Endothelial cell (in vitro differentiated cells): ENCODE measurements at regions not wholly inside any gene's neighbourhood (a gene's known extent, or its start where the extent isn't known, plus 50 kb on each side); places are given as distances from the start of the nearest gene placed in this dataset.

ENCODE experiments used
- DNase-seq: peaks from one replicate; pipeline ENCODE4 v3.0.0; 2021; ENCODE audit warnings: low spot score
- H3K27ac Mint-ChIP-seq: one replicate; pipeline ENCODE4 v1.8.0; 2021; ENCODE audit warnings: mixed read lengths, inconsistent platforms; ENCODE audit not compliant: unreplicated experiment
- H3K27me3 Mint-ChIP-seq: one replicate; pipeline ENCODE4 v1.8.0; 2021; ENCODE audit warnings: mild to moderate bottlenecking, moderate library complexity, mixed read lengths, inconsistent platforms; ENCODE audit not compliant: unreplicated experiment
- H3K36me3 Mint-ChIP-seq: one replicate; pipeline ENCODE4 v1.8.0; 2021; ENCODE audit warnings: mild to moderate bottlenecking, low read depth, mixed read lengths, inconsistent platforms; ENCODE audit not compliant: unreplicated experiment
- H3K4me1 Mint-ChIP-seq: one replicate; pipeline ENCODE4 v1.8.0; 2021; ENCODE audit warnings: mild to moderate bottlenecking, mixed read lengths, inconsistent platforms; ENCODE audit not compliant: unreplicated experiment
- H3K4me3 Mint-ChIP-seq: one replicate; pipeline ENCODE4 v1.8.0; 2021; ENCODE audit warnings: mild to moderate bottlenecking, mixed read lengths, inconsistent platforms; ENCODE audit not compliant: unreplicated experiment
- H3K9me3 Mint-ChIP-seq: one replicate; pipeline ENCODE4 v1.8.0; 2021; ENCODE audit warnings: mixed read lengths, inconsistent platforms; ENCODE audit not compliant: unreplicated experiment
- CTCF ChIP-seq: fragments of 200-600 bp; sonication (generic); IDR thresholded peaks from one replicate; pipeline ENCODE4 v1.5.0; 2021; ENCODE audit warnings: antibody characterized with exemption; ENCODE audit not compliant: unreplicated experiment

DNA sequence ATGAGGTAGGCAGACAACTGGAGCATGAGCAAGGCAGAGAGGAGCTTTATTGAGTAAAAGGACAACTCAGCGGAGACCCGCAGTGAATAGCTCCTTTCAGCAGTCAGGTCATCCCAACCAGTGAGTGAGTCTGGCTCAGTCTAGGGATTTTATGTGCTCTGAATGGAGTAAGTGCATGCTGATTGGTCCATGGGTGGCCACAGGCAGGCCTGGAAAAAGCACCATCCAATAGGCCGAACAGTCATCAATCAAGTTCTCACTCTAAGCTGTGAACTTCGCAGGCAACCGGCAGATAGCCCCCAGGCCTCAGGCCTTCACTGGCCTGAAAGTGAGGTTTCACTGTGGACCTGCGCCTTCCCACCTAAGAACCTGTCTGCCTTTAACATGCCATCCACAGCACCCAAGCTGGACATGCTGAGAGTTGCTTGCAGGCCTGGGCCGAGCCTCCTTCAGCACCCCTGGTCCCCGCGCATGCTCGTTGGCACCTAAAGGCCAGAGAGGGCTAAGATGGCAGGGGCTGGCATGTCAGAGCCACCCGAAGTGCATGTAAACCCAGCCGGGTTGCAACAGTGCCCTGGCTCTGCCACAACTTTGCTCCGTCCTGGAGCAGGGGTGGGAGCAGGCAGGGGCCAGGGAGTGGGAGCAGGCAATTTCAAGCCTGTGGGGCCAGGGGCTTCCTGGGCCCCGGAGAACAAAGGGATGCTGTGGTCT lies 698.7 kb downstream of the SLITRK1 start:
- no peak for TF ChIP-seq CTCF
- Mint-ChIP-seq H3K4me3 (no peak overlapping the region), H3K27ac (no peak overlapping the region), H3K36me3 (no peaks in the 10 kb centered on the region), H3K9me3 (no peaks in the 10 kb centered on the region), H3K27me3 (no peaks in the 10 kb centered on the region), H3K4me1 (no peaks in the 10 kb centered on the region)
- no peak for DNase-seq

DNA sequence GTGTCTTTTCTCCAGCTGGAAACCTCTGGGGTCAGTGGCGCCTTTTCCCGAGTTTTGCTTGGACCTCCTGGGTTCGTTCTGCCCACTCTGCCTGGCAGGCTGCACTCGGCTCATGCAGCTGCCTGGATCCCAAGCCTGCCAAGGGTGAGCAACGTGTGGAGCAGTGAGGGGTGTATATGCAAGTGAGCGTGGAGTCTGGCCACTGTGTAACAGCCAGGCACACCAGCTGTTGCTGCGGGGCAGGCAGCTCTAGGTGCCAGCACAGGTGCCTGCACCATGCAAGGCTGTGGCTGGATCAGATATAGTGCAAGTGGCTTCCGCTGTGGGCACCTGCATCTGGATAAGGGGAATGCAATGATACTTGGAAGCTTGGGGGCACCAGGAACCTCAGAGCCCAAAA lies 699.4 kb downstream of the SLITRK1 start:
- Mint-ChIP-seq H3K27ac (no peak overlapping the region), H3K9me3 (no peaks in the 10 kb centered on the region), H3K4me3 (no peak overlapping the region), H3K4me1 (no peaks in the 10 kb centered on the region), H3K27me3 (no peaks in the 10 kb centered on the region), H3K36me3 (no peaks in the 10 kb centered on the region)
- DNase-seq = no peak
- no peak for TF ChIP-seq CTCF

DNA sequence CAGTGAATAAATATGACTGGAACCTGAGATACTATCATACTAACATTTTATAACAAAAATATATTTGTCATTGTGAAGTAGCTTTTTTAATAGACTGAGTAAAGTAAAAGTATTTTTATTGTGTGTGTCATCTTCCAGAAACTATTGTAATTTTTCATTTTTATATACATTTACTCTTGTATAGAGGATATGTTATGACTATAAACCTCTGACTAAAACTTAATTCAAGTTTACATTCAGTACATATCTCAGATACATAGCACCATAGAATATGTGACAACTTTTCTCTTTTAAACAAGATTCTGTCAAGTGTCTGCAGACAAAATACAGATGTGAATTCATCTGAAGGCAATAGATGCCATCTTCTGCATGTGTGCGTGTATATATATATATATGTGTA lies 704.3 kb downstream of the SLITRK1 start:
- Mint-ChIP-seq H3K27ac (no peak overlapping the region), H3K36me3 (no peaks in the 10 kb centered on the region), H3K4me1 (no peaks in the 10 kb centered on the region), H3K4me3 (no peak overlapping the region), H3K27me3 (no peaks in the 10 kb centered on the region), H3K9me3 (no peaks in the 10 kb centered on the region)
- DNase-seq = no peak
- no peak for TF ChIP-seq CTCF

GRCh38 chr13:83168590-83168989 lies 713.7 kb downstream of the SLITRK1 start:
- Mint-ChIP-seq H3K4me1 (no peaks in the 10 kb centered on the region), H3K27ac (no peak overlapping the region), H3K27me3 (no peaks in the 10 kb centered on the region), H3K36me3 (no peaks in the 10 kb centered on the region), H3K9me3 (no peaks in the 10 kb centered on the region), H3K4me3 (no peak overlapping the region)
- TF ChIP-seq CTCF = no peak
- no peak for DNase-seq

DNA sequence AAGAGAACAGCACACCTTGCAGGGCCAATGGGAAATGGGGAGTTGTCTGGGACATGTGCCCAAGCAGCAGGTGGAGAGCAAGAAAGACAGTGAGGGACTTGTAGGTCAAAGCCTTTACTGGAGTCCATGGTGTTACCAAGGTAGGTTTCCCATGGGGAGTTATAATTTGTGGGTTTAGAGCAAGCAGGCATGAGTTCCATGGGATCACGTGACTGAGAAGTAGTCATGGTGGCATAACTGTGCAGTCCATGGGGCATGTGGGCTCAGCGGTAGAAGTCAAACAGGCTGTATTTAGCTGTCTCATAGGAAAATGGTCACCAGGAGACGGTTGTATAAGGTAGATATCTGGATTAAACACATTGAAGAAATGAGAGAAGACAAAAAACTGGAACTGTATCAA lies 715.1 kb downstream of the SLITRK1 start:
- no peaks in the 10 kb centered on the region for H3K4me1 Mint-ChIP-seq
- no peak for DNase-seq
- no peak overlapping the region for H3K27ac Mint-ChIP-seq
- no peaks in the 10 kb centered on the region for H3K9me3 Mint-ChIP-seq
- no peaks in the 10 kb centered on the region for H3K27me3 Mint-ChIP-seq
- H3K36me3 Mint-ChIP-seq = no peaks in the 10 kb centered on the region
- no peak for TF ChIP-seq CTCF
- H3K4me3 Mint-ChIP-seq = no peak overlapping the region
